ENCODE measurements at regions not wholly inside any gene's neighbourhood (a gene's known extent, or its start where the extent isn't known, plus 50 kb on each side); places are given as distances from the start of the nearest gene placed in this dataset.

- ATAC-seq (no peak), DNase-seq (no peak)
- H3K9me3 ChIP-seq, result no peaks in the 10 kb centered on the region
- intact Hi-C loops (cut with DNase I), result no loop called here
- 65% methylated on average over 2 of the region's 2 CpGs for WGBS (ENCODE audit: insufficient coverage, low coverage, low lambda C conversion rate, missing lambda C conversion rate)
- no peak overlapping the region for H3K27ac ChIP-seq
- TF ChIP-seq CTCF (IDR thresholded peaks at IDR 0.05) (no peak), POLR2A (IDR thresholded peaks at IDR 0.05) (no peak)
- no peaks in the 10 kb centered on the region for H3K36me3 ChIP-seq
- H3K27me3 ChIP-seq, result no peaks in the 10 kb centered on the region
- no peaks in the 10 kb centered on the region for H3K4me1 ChIP-seq
- H3K4me3 ChIP-seq, result no peak overlapping the region
Observed at GRCh38 chr10:36168777-36169176, 526.7 kb upstream of the FZD8 start.

- no peaks in the 10 kb centered on the region for H3K27me3 ChIP-seq
- no peaks in the 10 kb centered on the region for H3K36me3 ChIP-seq
- H3K27ac ChIP-seq, result no peak overlapping the region
- no peaks in the 10 kb centered on the region for H3K4me1 ChIP-seq
- no peaks in the 10 kb centered on the region for H3K9me3 ChIP-seq
- intact Hi-C loops (cut with DNase I), result no loop called here
- no peak for DNase-seq
- 79% methylated on average over 4 of the region's 4 CpGs for WGBS (ENCODE audit: insufficient coverage, low coverage, low lambda C conversion rate, missing lambda C conversion rate)
- ATAC-seq, result no peak
- TF ChIP-seq POLR2A (IDR thresholded peaks at IDR 0.05), result no peak
- TF ChIP-seq CTCF (IDR thresholded peaks at IDR 0.05), result no peak
- H3K4me3 ChIP-seq, result no peak overlapping the region
Observed at GRCh38 chr10:36164556-36165504, 522.7 kb upstream of the FZD8 start.

- no peak for ATAC-seq
- no peak for DNase-seq
Observed at GRCh38 chr10:36163827-36164226, 521.7 kb upstream of the FZD8 start.

GRCh38 chr10:36157486-36157885 lies 515.4 kb upstream of the FZD8 start:
- WGBS (ENCODE audit: insufficient coverage, low coverage, low lambda C conversion rate, missing lambda C conversion rate), result 51% methylated on average over 3 of the region's 3 CpGs

More at GRCh38 chr10:36163827-36164226, 521.7 kb upstream of the FZD8 start:
- no peak overlapping the region for H3K27ac ChIP-seq
- TF ChIP-seq POLR2A (IDR thresholded peaks at IDR 0.05), result no peak
- TF ChIP-seq CTCF (IDR thresholded peaks at IDR 0.05), result no peak
- no peak overlapping the region for H3K4me3 ChIP-seq
- no peaks in the 10 kb centered on the region for H3K27me3 ChIP-seq
- intact Hi-C loops (cut with DNase I), result no loop called here
- H3K9me3 ChIP-seq, result no peaks in the 10 kb centered on the region
- H3K36me3 ChIP-seq, result no peaks in the 10 kb centered on the region
- WGBS (ENCODE audit: insufficient coverage, low coverage, low lambda C conversion rate, missing lambda C conversion rate), result 100% methylated on average over 1 of the region's 2 CpGs
- no peaks in the 10 kb centered on the region for H3K4me1 ChIP-seq

More at GRCh38 chr10:36157486-36157885, 515.4 kb upstream of the FZD8 start:
- no peaks in the 10 kb centered on the region for H3K36me3 ChIP-seq
- no peaks in the 10 kb centered on the region for H3K27me3 ChIP-seq
- no peak for TF ChIP-seq CTCF (IDR thresholded peaks at IDR 0.05)
- no peak for TF ChIP-seq POLR2A (IDR thresholded peaks at IDR 0.05)
- no peaks in the 10 kb centered on the region for H3K9me3 ChIP-seq
- no peak overlapping the region for H3K4me3 ChIP-seq
- intact Hi-C loops (cut with DNase I), result no loop called here
- H3K27ac ChIP-seq, result no peak overlapping the region
- no peak for DNase-seq
- no peaks in the 10 kb centered on the region for H3K4me1 ChIP-seq
- no peak for ATAC-seq

Data from right lobe of liver (tissue), 6 donors.